Body of pancreas (tissue), 4 donors: ENCODE measurements at regions not wholly inside any gene's neighbourhood (a gene's known extent, or its start where the extent isn't known, plus 50 kb on each side); places are given as distances from the start of the nearest gene placed in this dataset.

Experiments
- POLR2A ChIP-seq, 3 donors: fragments of 450-650 bp; IDR thresholded peaks; one replicate each; pipeline ENCODE4 v1.6.1; 2016; ENCODE audit warnings: antibody characterized with exemption in 3 of 3, mild to moderate bottlenecking in 2 of 3
- TF ChIP-seq, protein P1 (sequence below), 7 experiments: fragments of 450-650 bp in 4 of 7; fragments of 200-600 bp in 3 of 7; sonication (generic) in 3 of 7; IDR thresholded peaks; one replicate each; pipeline ENCODE4 v1.5.1; 2016 to 2019; ENCODE audit warnings: antibody characterized with exemption in 7 of 7

- TF ChIP-seq POLR2A (IDR thresholded peaks at IDR 0.05): no peak
- TF ChIP-seq, protein P1, sequence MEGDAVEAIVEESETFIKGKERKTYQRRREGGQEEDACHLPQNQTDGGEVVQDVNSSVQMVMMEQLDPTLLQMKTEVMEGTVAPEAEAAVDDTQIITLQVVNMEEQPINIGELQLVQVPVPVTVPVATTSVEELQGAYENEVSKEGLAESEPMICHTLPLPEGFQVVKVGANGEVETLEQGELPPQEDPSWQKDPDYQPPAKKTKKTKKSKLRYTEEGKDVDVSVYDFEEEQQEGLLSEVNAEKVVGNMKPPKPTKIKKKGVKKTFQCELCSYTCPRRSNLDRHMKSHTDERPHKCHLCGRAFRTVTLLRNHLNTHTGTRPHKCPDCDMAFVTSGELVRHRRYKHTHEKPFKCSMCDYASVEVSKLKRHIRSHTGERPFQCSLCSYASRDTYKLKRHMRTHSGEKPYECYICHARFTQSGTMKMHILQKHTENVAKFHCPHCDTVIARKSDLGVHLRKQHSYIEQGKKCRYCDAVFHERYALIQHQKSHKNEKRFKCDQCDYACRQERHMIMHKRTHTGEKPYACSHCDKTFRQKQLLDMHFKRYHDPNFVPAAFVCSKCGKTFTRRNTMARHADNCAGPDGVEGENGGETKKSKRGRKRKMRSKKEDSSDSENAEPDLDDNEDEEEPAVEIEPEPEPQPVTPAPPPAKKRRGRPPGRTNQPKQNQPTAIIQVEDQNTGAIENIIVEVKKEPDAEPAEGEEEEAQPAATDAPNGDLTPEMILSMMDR (IDR thresholded peaks at IDR 0.05): no peak
Measured at GRCh38 chr3:170768334-170768801, 101.6 kb downstream of the RPL22L1 start.
